ENCODE measurements at regions not wholly inside any gene's neighbourhood (a gene's known extent, or its start where the extent isn't known, plus 50 kb on each side); places are given as distances from the start of the nearest gene placed in this dataset.
"Not testable (repeated sequence)": the region's sequence is repeated elsewhere in the genome, so short reads cannot be mapped to it uniquely, and the experiment has no call there.

DNA sequence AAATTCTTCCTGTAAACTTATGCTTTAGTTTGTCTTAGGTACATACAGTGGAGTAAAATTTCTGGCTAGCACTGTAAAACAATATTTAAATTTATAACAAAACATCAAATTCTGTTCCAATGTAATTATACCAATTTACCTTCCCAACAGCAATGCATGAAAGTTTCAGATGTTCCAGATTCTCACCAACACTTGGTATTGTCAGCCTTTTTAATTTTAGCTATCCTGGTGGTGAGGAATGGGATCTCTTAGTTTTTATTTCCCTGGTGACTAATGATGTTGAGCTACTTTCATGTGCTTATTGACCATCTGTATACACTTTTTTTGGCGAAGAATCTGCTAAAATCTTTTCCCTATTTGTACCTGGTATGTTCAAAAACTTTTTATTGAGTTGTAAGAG is 76.1 kb upstream of the PHACTR1 start:
- in situ Hi-C loops (cut with MboI; ENCODE audit: low pct_unique_long_range_greater_than_20kb in 2 of 9, low sequenced_read_pairs in 9 of 9, unreplicated experiment in 9 of 9), result loop anchor here in 6 of 9 experiments (10.0 to 25.0 kb wide), 2 partner anchors 247 to 264 kb away; no protein-coding TSS in a partner anchor
- ATAC-seq (replicated peaks in 6 of 8), result no peak
- Histone ChIP-seq H3K4me3 (no peak overlapping the region), H3K4me1 (replicated peaks in 1 of 2) (no peaks in the 10 kb centered on the region), H3K27ac (no peak overlapping the region)
- WGBS, 10 experiments, result 15 to 100% (median 81%) methylated on average over 1 of the region's 1 CpG; no CpG with 5 or more reads in 2 of the 10 experiments

DNA sequence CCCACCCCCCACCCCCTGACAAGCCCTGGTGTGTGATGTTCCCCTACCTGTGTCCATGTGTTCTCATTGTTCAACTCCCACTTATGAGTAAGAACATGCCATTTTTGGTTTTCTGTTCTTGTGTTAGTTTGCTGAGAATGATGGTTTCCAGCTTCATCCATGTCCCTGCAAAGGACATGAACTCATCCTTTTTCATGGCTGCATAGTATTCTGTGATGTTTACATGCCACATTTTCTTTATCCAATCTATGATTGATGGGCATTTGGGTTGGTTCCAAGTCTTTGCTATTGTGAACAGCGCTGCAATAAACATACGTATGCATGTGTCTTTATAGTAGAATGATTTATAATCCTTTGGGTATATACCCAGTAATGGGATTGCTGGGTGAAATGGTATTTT is 74.8 kb upstream of the PHACTR1 start:
- H3K4me3 ChIP-seq; H3K4me1 ChIP-seq (replicated peaks in 1 of 2); H3K27ac ChIP-seq; ATAC-seq (replicated peaks in 6 of 8): not testable (repeated sequence)
- in situ Hi-C loops (cut with MboI; ENCODE audit: low pct_unique_long_range_greater_than_20kb in 2 of 9, low sequenced_read_pairs in 9 of 9, unreplicated experiment in 9 of 9), result loop anchor here in 6 of 9 experiments (10.0 to 25.0 kb wide), 2 partner anchors 246 to 263 kb away; no protein-coding TSS in a partner anchor
- WGBS, 10 experiments, result 20 to 100% (median 63%) methylated on average over 1 to 2 of the region's 2 CpGs; no CpG with 5 or more reads in 4 of the 10 experiments

DNA sequence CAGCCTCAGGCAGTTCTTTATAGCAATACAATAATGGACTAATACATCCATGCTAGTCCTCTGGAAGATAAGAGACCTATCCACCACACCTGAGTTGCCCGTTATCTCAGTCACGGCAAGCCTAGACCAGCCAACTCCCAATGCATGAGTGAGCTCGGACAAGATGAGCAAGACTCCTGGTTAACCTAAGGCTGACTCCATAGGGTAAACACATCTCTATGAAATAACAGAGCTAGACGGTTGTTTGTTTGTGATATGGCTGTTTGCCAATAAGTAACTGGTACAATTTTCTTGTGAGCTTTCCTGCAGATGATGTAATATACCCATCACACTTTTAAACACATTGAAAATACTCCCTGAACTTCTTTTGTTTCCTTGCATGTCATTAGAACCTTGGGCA is 70.6 kb upstream of the PHACTR1 start:
- no peak for ATAC-seq (replicated peaks in 6 of 8)
- WGBS, 10 experiments, result 70 to 83% (median 80%) methylated on average over 1 to 2 of the region's 4 CpGs; no CpG with 5 or more reads in 6 of the 10 experiments
- Histone ChIP-seq H3K27ac (no peak overlapping the region), H3K4me3 (no peak overlapping the region), H3K4me1 (replicated peaks in 1 of 2) (no peaks in the 10 kb centered on the region)
- in situ Hi-C loops (cut with MboI; ENCODE audit: low pct_unique_long_range_greater_than_20kb in 2 of 9, low sequenced_read_pairs in 9 of 9, unreplicated experiment in 9 of 9), result loop anchor here in 6 of 9 experiments (10.0 to 25.0 kb wide), 2 partner anchors 241 to 259 kb away; no protein-coding TSS in a partner anchor

DNA sequence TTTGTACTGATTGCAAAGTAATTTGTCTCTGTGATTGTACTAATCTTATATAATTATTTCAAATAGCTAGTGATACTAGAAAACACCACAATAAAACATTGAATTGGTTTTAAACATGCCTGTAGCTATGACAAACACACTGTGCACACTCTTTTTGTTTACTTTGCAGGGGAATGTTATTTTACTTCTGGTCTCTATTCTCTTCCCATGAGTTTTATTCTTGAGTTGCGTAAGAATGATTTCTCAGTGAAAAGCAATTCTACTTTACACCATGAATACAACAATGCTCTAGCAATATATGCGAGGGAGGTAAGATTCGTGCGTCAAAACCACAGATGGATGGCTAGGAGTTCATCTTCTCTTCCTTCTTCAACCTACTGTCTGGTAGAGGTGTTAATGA is 68.4 kb upstream of the PHACTR1 start:
- in situ Hi-C loops (cut with MboI; ENCODE audit: low pct_unique_long_range_greater_than_20kb in 2 of 9, low sequenced_read_pairs in 9 of 9, unreplicated experiment in 9 of 9), result loop anchor here in 6 of 9 experiments (10.0 to 25.0 kb wide), 2 partner anchors 239 to 257 kb away; no protein-coding TSS in a partner anchor
- H3K4me1 ChIP-seq (replicated peaks in 1 of 2), result no peaks in the 10 kb centered on the region
- WGBS, 10 experiments, result 77 to 100% (median 84%) methylated on average over 1 to 4 of the region's 4 CpGs; no CpG with 5 or more reads in 2 of the 10 experiments
- no peak overlapping the region for H3K27ac ChIP-seq
- no peak for ATAC-seq (replicated peaks in 6 of 8)
- no peak overlapping the region for H3K4me3 ChIP-seq

DNA sequence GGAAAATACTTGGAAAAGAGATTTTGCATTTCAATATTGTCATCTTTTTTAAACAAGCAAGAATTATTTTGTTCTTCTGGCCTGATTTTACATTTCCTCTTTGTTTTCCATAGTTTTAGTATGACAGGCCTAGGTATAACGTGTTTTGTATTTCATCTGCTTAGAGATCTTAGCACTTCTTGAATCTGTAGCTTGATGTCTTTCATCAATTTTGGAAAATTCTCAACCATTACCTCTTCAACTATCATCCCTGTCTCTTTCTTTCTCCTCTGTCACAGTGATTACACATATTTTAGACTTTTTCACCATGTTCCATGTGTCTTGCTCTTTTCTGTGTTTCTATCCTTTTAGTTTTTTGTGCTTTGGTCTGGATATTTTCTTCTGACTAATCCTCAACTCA is 67.2 kb upstream of the PHACTR1 start:
- ATAC-seq (replicated peaks in 6 of 8), result no peak
- Histone ChIP-seq H3K4me3 (no peak overlapping the region), H3K27ac (no peak overlapping the region), H3K4me1 (replicated peaks in 1 of 2) (peaks cover 0 to under 1% of the 10 kb centered on the region in 2 donors)
- in situ Hi-C loops (cut with MboI; ENCODE audit: low pct_unique_long_range_greater_than_20kb in 2 of 9, low sequenced_read_pairs in 9 of 9, unreplicated experiment in 9 of 9), result loop anchor here in 6 of 9 experiments (10.0 to 25.0 kb wide), 2 partner anchors 238 to 255 kb away; no protein-coding TSS in a partner anchor
- WGBS, 10 experiments, result 50 to 100% (median 94%) methylated on average over 1 of the region's 1 CpG; no CpG with 5 or more reads in 1 of the 10 experiments

DNA sequence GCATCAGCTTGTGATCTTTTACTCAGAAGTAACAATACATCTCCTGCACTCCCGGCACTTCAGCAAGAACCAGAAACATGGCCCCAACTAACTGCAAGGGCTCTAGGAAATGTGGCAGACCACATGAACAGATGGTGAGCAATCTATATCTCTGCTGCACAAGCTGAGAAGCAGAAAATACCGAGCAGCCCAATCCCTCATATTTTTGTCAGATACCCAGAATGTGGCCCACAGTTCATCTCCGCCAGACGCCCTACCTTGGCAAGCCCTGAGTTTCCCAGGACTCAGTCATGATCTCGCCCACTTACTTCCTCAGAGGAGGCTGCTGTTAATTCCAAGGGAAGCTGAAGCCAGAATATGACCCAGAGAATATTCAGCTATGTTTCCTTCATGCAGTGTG is 63.1 kb upstream of the PHACTR1 start:
- no peak overlapping the region for H3K4me3 ChIP-seq
- 50 to 100% (median 75%) methylated on average over 1 to 5 of the region's 5 CpGs; no CpG with 5 or more reads in 2 of the 10 experiments for WGBS, 10 experiments
- no peak overlapping the region for H3K27ac ChIP-seq
- H3K4me1 ChIP-seq (replicated peaks in 1 of 2), result peaks cover 5 to 19% of the 10 kb centered on the region in 2 donors
- in situ Hi-C loops (cut with MboI; ENCODE audit: low pct_unique_long_range_greater_than_20kb in 2 of 9, low sequenced_read_pairs in 9 of 9, unreplicated experiment in 9 of 9), result no loop called here
- no peak for ATAC-seq (replicated peaks in 6 of 8)

DNA sequence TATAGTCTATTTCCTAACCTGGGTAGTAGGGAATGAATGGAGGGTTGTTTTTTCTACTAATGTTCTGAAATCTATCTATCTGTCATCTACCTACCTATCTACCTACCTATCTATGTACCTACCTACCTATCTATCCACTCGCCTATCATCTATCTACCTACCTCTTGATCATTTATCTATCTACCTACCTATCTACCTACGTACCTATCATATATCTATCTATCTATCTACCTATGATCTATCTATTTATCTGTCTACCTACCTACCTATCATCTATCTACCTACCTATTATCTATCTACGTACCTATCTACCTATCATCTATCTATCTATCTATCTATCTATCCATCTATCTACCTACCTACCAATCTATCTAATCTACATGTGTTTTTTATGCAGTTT is 62.5 kb upstream of the PHACTR1 start:
- WGBS, 10 experiments, result 36 to 100% (median 64%) methylated on average over 2 to 3 of the region's 3 CpGs
- ATAC-seq (replicated peaks in 6 of 8), result no peak
- Histone ChIP-seq H3K4me1 (replicated peaks in 1 of 2) (peaks cover 5 to 19% of the 10 kb centered on the region in 2 donors), H3K27ac (no peak overlapping the region), H3K4me3 (no peak overlapping the region)
- in situ Hi-C loops (cut with MboI; ENCODE audit: low pct_unique_long_range_greater_than_20kb in 2 of 9, low sequenced_read_pairs in 9 of 9, unreplicated experiment in 9 of 9), result no loop called here

DNA sequence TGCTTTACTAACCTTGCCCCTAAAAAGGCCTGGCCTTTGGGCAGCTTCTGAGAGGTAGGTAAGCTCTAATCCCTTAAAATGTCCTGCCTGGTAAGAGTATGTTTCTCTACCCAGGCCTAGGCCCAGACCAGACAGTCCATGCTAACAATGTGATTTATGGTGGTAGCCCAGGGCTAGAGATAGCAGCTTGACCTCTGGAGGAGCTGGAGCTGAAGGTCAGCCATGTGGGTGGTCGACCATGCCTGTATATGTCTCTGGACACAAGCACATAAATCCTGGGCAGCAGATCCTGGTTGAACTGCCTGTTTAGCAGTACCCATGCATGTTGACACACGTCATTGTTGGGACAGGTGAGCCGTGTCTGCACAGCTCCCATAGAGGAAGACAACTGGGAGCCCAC is 62.1 kb upstream of the PHACTR1 start:
- H3K27ac ChIP-seq, result no peak overlapping the region
- peaks cover 5 to 19% of the 10 kb centered on the region in 2 donors for H3K4me1 ChIP-seq (replicated peaks in 1 of 2)
- in situ Hi-C loops (cut with MboI; ENCODE audit: low pct_unique_long_range_greater_than_20kb in 2 of 9, low sequenced_read_pairs in 9 of 9, unreplicated experiment in 9 of 9), result no loop called here
- H3K4me3 ChIP-seq, result no peak overlapping the region
- ATAC-seq (replicated peaks in 6 of 8), result peak in 3 of 8 experiments; percentile 22 to 52 (median 30)
- WGBS, 10 experiments, result 21 to 90% (median 48%) methylated on average over 1 to 3 of the region's 3 CpGs; no CpG with 5 or more reads in 6 of the 10 experiments

DNA sequence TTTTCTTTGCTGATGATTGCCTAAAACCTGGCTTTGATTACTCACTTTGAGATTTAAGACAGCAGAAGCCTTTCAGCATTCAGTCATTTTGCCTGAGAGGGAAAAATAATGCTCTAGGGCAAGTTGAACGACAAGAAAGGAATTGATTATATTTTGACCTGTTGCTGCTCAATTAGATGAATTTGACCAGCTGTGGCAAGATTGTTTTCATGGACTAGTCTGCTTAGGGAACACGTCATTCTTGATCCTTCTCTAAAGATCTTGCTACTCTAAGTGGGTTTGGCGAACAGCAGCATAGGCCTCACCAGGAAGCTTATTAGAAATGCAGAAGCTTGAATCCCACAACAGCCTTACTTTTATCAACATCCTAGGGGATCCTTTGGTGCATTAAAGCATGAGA is 59.7 kb upstream of the PHACTR1 start:
- in situ Hi-C loops (cut with MboI; ENCODE audit: low pct_unique_long_range_greater_than_20kb in 2 of 9, low sequenced_read_pairs in 9 of 9, unreplicated experiment in 9 of 9), result no loop called here
- no peak overlapping the region for H3K4me3 ChIP-seq
- H3K4me1 ChIP-seq (replicated peaks in 1 of 2), result peaks cover 5 to 19% of the 10 kb centered on the region in 2 donors
- no peak overlapping the region for H3K27ac ChIP-seq
- no peak for ATAC-seq (replicated peaks in 6 of 8)
- 0 to 67% (median 29%) methylated on average over 1 to 3 of the region's 3 CpGs; no CpG with 5 or more reads in 1 of the 10 experiments for WGBS, 10 experiments

DNA sequence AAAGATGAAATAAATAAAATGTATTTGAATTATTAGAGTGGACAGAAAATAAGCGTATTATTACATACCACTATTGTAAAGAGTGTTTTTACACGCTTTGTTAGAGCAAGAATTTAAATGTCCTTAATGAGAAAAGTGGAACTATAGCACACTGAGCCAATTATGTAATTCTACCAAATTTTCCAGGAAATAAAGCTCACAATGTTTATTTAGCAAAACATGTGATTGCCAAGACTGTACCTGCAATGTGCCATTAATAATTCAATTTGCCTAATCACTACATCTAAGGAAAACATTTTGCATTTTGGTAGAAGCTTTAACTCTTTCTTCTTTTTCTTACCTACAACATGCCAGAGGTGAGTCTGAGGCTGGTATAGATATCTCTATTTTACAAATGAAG is 58.7 kb upstream of the PHACTR1 start:
- Histone ChIP-seq H3K4me1 (replicated peaks in 1 of 2) (peaks cover 5 to 19% of the 10 kb centered on the region in 2 donors), H3K27ac (no peak overlapping the region), H3K4me3 (no peak overlapping the region)
- no peak for ATAC-seq (replicated peaks in 6 of 8)
- in situ Hi-C loops (cut with MboI; ENCODE audit: low pct_unique_long_range_greater_than_20kb in 2 of 9, low sequenced_read_pairs in 9 of 9, unreplicated experiment in 9 of 9), result no loop called here
- WGBS, 10 experiments, result 66 to 100% (median 91%) methylated on average over 1 to 2 of the region's 2 CpGs; no CpG with 5 or more reads in 1 of the 10 experiments

DNA sequence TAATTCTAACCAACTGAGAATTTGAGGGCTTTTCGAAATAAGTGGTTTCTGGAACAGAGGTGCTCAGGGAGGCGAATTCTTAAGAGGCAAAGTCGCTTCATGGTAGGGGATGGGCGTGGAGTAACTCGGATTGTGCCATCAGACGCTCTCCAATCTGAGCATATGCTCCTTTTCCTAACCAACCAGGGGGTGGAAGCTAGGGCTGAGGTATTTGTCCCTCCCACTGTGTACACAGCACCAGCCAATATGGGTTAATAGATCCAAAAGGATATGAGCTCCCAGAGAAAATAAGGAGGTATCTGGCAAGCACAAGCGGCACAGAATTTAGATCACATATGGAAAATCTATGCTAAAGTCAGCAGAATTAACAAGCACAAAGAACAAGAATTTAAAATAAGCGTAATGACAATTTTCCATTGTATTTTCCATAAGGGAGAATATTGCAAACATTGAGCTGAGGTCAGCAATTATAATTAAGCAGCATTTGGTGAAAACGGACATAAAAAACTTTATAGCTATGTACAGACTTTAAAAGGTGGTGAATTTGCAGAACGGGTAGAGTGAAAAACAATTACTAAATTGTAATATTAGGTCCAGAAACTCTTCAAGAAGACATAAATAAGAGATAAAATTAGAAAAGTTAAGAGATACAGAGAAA is 55.0 kb upstream of the PHACTR1 start:
- 9 to 100% (median 74%) methylated on average over 1 to 8 of the region's 10 CpGs for WGBS, 10 experiments

More for the DNA sequence above, 55.0 kb upstream of the PHACTR1 start:
- in situ Hi-C loops (cut with MboI; ENCODE audit: low pct_unique_long_range_greater_than_20kb in 2 of 9, low sequenced_read_pairs in 9 of 9, unreplicated experiment in 9 of 9), result no loop called here
- peaks cover 0 to 3% of the 10 kb centered on the region in 2 donors for H3K4me1 ChIP-seq (replicated peaks in 1 of 2)
- no peak overlapping the region for H3K4me3 ChIP-seq
- peak in 1 of 8 experiments; percentile 70 for ATAC-seq (replicated peaks in 6 of 8)
- H3K27ac ChIP-seq, result no peak overlapping the region
